DND-41 (cell line): ENCODE measurements at regions not wholly inside any gene's neighbourhood (a gene's known extent, or its start where the extent isn't known, plus 50 kb on each side); places are given as distances from the start of the nearest gene placed in this dataset.
"Not testable (repeated sequence)": the region's sequence is repeated elsewhere in the genome, so short reads cannot be mapped to it uniquely, and the experiment has no call there.

Experiments
- ATAC-seq: fragments of 200-7000 bp; cut with Tn5 transposase; 3 replicates; pipeline ENCODE4 v1.9.1; 2021; ENCODE audit warnings: low read depth; ENCODE audit not compliant: insufficient read depth
- DNase-seq: peaks from one replicate; pipeline ENCODE4 v3.0.0-alpha.2; 2020
- H2AFZ ChIP-seq: 2 replicates; pipeline ENCODE4 v1.6.0; 2012; ENCODE audit warnings: low read depth, low read length
- H3K27ac ChIP-seq: 2 replicates; pipeline ENCODE4 v1.5.1; 2012; ENCODE audit warnings: low read length, inconsistent platforms
- H3K27me3 ChIP-seq: fragments of 200-600 bp; sonication (generic); 2 replicates; pipeline ENCODE4 v1.6.0; 2012; ENCODE audit warnings: low read length, mild to moderate bottlenecking, inconsistent platforms; ENCODE audit not compliant: insufficient read depth, poor library complexity
- H3K36me3 ChIP-seq: 2 replicates; pipeline ENCODE4 v1.5.1; 2012; ENCODE audit warnings: low read length, inconsistent platforms; ENCODE audit not compliant: insufficient read depth
- H3K4me1 ChIP-seq: 2 replicates; pipeline ENCODE4 v1.5.1; 2012; ENCODE audit warnings: mild to moderate bottlenecking, low read length; ENCODE audit not compliant: insufficient read depth
- H3K4me2 ChIP-seq: 2 replicates; pipeline ENCODE4 v1.6.0; 2012; ENCODE audit warnings: mild to moderate bottlenecking, moderate library complexity, low read length, inconsistent platforms; ENCODE audit not compliant: insufficient read depth
- H3K4me3 ChIP-seq, 2 experiments: fragments of 200-600 bp in 1 of 2; shearing (Covaris generic) in 1 of 2; 2 replicates each; pipeline ENCODE4 v1.5.1; 2012 to 2016; ENCODE audit warnings: inconsistent platforms in 2 of 2, low read length in 2 of 2, mild to moderate bottlenecking in 2 of 2, low read depth in 1 of 2, moderate library complexity in 1 of 2
- H3K79me2 ChIP-seq: 2 replicates; pipeline ENCODE4 v1.6.0; 2012; ENCODE audit warnings: low read length, inconsistent platforms; ENCODE audit not compliant: insufficient read depth
- H3K9ac ChIP-seq: 2 replicates; pipeline ENCODE4 v1.6.0; 2012; ENCODE audit warnings: low read depth, mild to moderate bottlenecking, inconsistent platforms, low read length, moderate library complexity
- H3K9me3 ChIP-seq: 2 replicates; pipeline ENCODE4 v1.5.1; 2012; ENCODE audit warnings: low read length, moderate library complexity, mild to moderate bottlenecking, inconsistent platforms; ENCODE audit not compliant: insufficient read depth, severe bottlenecking
- H4K20me1 ChIP-seq: 2 replicates; pipeline ENCODE4 v1.6.0; 2012; ENCODE audit warnings: low read length; ENCODE audit not compliant: insufficient read depth
- EZH2 ChIP-seq: IDR thresholded peaks from 3 replicates; pipeline ENCODE4 v1.6.1; 2012; ENCODE audit warnings: borderline replicate concordance, low read depth, mild to moderate bottlenecking, moderate library complexity, low read length, inconsistent platforms; ENCODE audit not compliant: severe bottlenecking
- TF ChIP-seq, protein P1 (sequence below): IDR thresholded peaks from 2 replicates; pipeline ENCODE4 v1.5.1; 2012; ENCODE audit warnings: borderline replicate concordance, low read length, moderate library complexity, mild to moderate bottlenecking; ENCODE audit not compliant: poor library complexity, severe bottlenecking; ENCODE audit errors: extremely low read depth

DNA sequence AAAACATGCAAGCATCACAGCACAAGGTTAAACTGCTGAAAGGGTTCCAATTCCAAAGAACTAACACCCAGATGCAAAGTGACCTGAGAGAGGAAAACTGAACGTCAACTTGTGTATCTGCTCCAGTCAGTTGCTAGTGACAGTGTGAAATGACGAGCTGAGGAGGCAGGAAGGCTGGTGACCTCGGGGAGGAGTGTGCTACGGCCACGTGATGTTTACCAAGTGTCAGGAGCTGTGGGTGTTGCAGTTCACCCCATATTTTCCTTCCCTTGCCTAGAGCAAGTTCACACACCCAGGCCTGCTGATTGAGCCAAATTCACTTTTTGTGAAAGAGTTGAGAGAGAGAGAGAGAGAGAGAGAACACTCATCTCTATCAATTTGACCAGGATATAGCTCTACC is 231.6 kb upstream of the ANKH start:
- Histone ChIP-seq H3K9me3 (no peaks in the 10 kb centered on the region), H3K4me1 (no peaks in the 10 kb centered on the region), H3K4me3 (no peak overlapping the region), H3K4me2 (no peak overlapping the region), H2AFZ (no peak overlapping the region), H3K9ac (no peak overlapping the region), H3K79me2 (no peaks in the 10 kb centered on the region), H3K27me3 (no peaks in the 10 kb centered on the region), H3K36me3 (no peaks in the 10 kb centered on the region), H3K27ac (no peak overlapping the region), H4K20me1 (no peaks in the 10 kb centered on the region)
- no peak for DNase-seq
- no peak for ATAC-seq
- TF ChIP-seq, protein P1, sequence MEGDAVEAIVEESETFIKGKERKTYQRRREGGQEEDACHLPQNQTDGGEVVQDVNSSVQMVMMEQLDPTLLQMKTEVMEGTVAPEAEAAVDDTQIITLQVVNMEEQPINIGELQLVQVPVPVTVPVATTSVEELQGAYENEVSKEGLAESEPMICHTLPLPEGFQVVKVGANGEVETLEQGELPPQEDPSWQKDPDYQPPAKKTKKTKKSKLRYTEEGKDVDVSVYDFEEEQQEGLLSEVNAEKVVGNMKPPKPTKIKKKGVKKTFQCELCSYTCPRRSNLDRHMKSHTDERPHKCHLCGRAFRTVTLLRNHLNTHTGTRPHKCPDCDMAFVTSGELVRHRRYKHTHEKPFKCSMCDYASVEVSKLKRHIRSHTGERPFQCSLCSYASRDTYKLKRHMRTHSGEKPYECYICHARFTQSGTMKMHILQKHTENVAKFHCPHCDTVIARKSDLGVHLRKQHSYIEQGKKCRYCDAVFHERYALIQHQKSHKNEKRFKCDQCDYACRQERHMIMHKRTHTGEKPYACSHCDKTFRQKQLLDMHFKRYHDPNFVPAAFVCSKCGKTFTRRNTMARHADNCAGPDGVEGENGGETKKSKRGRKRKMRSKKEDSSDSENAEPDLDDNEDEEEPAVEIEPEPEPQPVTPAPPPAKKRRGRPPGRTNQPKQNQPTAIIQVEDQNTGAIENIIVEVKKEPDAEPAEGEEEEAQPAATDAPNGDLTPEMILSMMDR: no peak
- TF ChIP-seq EZH2: no peak

DNA sequence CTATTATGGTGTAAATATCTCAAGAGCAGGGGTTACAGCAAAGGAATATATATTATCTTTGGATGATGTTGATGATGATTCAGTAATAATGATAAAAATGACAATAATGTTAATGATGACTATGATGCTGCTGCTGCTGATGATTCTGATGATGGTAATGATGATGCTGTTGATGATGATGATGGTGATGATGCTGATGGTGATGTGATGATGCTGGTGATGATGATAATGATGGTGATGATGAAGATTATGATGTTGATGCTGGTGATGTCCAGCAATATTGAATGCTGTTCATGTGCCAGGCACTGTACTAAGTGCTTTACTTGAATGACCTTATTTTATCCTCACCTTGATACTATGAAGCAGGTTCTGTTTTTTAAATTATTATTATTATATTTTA is 226.0 kb upstream of the ANKH start:
- Histone ChIP-seq H4K20me1 (no peaks in the 10 kb centered on the region), H3K27ac (no peak overlapping the region), H3K36me3 (no peaks in the 10 kb centered on the region), H3K4me3 (no peak overlapping the region), H2AFZ (no peak overlapping the region), H3K4me2 (no peak overlapping the region), H3K27me3 (no peaks in the 10 kb centered on the region), H3K4me1 (no peaks in the 10 kb centered on the region), H3K79me2 (no peaks in the 10 kb centered on the region), H3K9ac (no peak overlapping the region), H3K9me3 (no peaks in the 10 kb centered on the region)
- ATAC-seq (no peak), DNase-seq (no peak)
- TF ChIP-seq, protein P1: no peak
- no peak for TF ChIP-seq EZH2

DNA sequence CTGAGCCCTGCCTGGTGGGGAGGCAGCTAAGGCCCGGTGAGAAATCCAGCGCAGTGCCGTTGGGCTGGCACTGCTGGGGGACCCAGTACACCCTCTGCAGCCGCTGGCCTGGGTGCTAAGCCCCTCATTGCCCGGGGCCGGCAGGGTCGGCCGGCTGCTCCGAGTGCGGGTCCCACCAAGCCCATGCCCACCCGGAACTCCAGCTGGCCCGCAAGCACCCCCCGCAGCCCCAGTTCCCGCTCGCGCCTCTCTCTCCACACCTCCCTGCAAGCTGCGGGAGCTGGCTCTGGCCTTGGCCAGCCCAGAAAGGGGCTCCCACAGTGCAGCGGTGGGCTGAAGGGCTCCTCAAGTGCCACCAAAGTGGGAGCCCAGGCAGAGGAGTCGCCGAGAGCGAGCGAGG is 225.1 kb upstream of the ANKH start:
- H3K27ac ChIP-seq, H4K20me1 ChIP-seq, H3K79me2 ChIP-seq, H3K4me3 ChIP-seq, H3K36me3 ChIP-seq, H3K27me3 ChIP-seq, H2AFZ ChIP-seq, H3K9me3 ChIP-seq, H3K4me1 ChIP-seq, H3K9ac ChIP-seq, DNase-seq, H3K4me2 ChIP-seq, ATAC-seq: not testable (repeated sequence)

DNA sequence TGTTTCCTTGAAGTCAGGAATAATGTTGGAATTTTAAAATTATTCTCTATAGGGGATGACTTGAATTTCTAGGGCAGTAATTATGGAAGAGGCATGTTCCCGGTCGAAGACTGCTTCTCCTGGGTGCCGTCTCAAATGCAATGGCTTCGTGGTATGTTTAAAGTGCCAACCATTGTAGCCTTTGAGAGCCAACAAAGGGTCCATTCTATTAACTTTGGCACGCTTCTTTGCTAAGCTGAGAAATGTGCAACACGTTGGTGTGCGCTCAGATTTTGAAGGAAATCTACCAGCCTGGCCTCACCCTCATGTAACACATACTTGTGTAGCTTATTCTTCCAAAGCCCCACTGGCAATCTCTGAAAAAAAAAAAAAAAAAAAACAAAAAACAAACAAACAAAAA is 221.2 kb upstream of the ANKH start:
- H3K79me2 ChIP-seq: no peaks in the 10 kb centered on the region
- ATAC-seq (no peak), DNase-seq (no peak)
- H3K9ac ChIP-seq: no peak overlapping the region
- no peak overlapping the region for H3K4me2 ChIP-seq
- no peaks in the 10 kb centered on the region for H3K9me3 ChIP-seq
- H3K27ac ChIP-seq: no peak overlapping the region
- H3K4me1 ChIP-seq: no peaks in the 10 kb centered on the region
- TF ChIP-seq, protein P1: no peak
- no peak for TF ChIP-seq EZH2
- H3K4me3 ChIP-seq: no peak overlapping the region
- no peak overlapping the region for H2AFZ ChIP-seq
- H3K27me3 ChIP-seq: no peaks in the 10 kb centered on the region
- H4K20me1 ChIP-seq: no peaks in the 10 kb centered on the region
- no peaks in the 10 kb centered on the region for H3K36me3 ChIP-seq
